ENCODE measurements at regions not wholly inside any gene's neighbourhood (a gene's known extent, or its start where the extent isn't known, plus 50 kb on each side); places are given as distances from the start of the nearest gene placed in this dataset.

GRCh38 chr13:47008318-47008717, 111.5 kb upstream of the HTR2A start:
- TF ChIP-seq CTCF (IDR thresholded peaks at IDR 0.05) = no peak
- no peak for TF ChIP-seq POLR2A (IDR thresholded peaks at IDR 0.05; ENCODE audit: low read depth)
- no peak for TF ChIP-seq EP300 (IDR thresholded peaks at IDR 0.05)

Measured in esophagus muscularis mucosa (tissue), 4 donors.